GM18867 (cell line): ENCODE measurements at regions not wholly inside any gene's neighbourhood (a gene's known extent, or its start where the extent isn't known, plus 50 kb on each side); places are given as distances from the start of the nearest gene placed in this dataset.

Experiments
- ATAC-seq: cut with Tn5 transposase; IDR thresholded peaks from one replicate; pipeline ENCODE4 v1.9.1; 2021; ENCODE audit warnings: mild to moderate bottlenecking, moderate library complexity; ENCODE audit not compliant: unreplicated experiment

GRCh38 chr1:56019472-56019871 lies 559.9 kb downstream of the PLPP3 start:
- ATAC-seq, result no peak

DNA sequence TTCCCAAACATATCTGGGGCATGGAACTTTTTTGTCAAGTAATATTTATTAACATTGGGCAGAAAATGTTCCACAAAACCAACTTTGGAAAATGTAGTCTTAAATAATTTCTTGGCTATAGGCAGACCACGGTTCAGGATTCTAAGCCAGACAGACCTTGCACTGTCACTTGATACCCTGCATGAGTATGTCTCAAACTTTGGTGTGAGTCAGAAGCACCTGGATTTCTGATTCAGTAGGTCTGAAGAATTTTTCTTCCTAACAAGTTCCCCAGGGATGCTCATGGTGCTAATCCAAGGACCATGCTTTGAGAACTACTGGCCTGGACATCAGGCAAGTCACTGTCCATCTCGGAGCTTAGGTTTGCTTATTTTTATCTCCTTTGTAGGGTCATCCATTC lies 562.0 kb downstream of the PLPP3 start:
- no peak for ATAC-seq

- no peak for ATAC-seq
These were observed 575.5 kb downstream of the PLPP3 start for GRCh38 chr1:56003846-56004245.

GRCh38 chr1:56002231-56002630 lies 577.1 kb downstream of the PLPP3 start:
- ATAC-seq, result no peak

- no peak for ATAC-seq
These were observed 578.9 kb downstream of the PLPP3 start for GRCh38 chr1:56000424-56000823.

- ATAC-seq, result no peak
These were observed 581.8 kb downstream of the PLPP3 start for GRCh38 chr1:55997536-55997935.

DNA sequence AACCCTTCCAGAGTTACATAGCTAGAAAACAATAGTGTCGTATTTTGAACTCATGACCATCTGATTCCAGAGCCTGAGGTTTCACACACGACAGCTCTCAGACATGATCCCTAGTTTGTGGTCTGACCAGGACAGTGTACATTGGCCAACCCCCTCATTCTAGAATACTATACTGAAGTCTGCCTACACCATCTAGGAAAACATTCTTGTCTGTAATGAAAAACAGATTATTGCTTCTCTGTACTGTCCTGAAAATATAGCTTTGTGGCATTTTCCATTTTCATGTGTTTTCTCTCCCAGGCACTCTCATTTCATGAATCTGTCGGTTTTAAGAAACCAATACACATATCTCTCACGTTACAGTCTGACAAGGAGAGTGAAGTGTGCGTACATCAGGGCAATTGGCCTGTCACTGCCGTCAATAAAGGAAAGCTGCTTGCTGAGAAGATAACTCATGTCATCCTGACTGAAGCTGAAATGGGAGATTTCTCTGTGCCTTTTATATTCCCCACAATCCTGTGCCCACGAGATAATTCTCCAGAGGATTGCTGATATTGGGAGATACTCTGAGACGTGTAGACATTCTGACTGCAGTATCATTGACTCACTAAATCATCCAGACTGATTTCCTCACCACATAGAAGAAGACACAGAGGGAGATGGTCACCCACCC lies 585.6 kb downstream of the PLPP3 start:
- ATAC-seq, result no peak

GRCh38 chr1:55990007-55990406 lies 589.4 kb downstream of the PLPP3 start:
- ATAC-seq, result no peak

DNA sequence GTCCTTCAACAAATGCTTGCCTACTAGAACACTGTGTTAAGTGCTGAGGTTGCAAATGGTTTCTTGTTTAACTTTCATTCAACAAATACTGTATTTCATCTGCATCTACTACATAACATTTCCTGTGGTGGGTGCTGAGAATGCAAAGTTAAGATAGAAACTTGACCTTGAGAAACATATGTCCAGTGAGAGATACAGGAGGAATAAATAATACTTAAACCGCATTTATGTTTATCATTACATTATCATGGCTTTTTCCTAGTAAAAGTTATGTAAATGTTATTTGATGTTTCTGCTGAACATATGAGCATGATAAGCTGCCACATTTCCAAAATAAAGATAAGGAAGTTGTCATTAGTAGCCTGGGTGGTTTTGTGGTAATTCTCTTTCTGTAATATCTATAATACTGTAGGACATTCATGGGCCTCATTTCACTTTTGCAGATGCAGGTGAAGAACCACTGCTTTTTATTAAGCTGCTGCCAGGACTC lies 590.4 kb downstream of the PLPP3 start:
- no peak for ATAC-seq

DNA sequence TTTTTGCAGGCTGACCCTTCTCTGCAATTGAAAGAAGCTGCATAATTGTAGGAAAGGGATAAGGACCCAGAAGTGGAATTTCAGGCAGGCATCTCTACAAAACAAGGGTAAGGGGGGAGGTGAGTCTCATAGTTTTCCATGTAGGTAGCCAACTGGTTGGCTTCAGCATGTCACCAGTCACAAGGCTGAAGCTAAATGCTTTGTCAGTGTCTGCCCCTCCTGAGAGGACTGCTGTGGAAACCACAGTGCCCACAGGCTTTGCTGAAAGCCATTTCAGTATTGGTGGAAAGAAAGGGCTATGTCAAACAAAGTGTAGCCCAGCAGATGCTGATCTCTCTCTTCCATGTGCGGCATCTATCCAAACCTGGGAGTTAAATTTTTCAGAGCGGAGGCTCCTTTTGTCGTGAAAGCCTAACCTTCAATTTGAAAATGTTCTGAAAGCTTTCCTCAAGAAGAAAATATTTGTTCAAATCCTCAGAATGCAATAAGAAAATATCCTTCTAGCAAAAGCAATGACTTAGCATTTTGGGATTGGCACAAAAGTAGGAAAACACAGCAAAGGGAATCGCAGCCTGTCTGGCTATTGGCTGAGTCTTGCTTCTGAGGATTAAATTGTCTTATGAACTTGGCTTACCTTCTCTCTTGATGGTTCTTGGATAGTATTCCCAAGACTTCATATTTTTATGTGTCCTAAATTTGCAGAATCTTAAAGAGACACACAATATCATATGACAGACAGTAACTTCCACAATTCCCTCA lies 591.7 kb downstream of the PLPP3 start:
- no peak for ATAC-seq

GRCh38 chr1:55986003-55986402 lies 593.4 kb downstream of the PLPP3 start:
- ATAC-seq, result no peak

- no peak for ATAC-seq
These were observed 598.2 kb downstream of the PLPP3 start for GRCh38 chr1:55981010-55981650.

DNA sequence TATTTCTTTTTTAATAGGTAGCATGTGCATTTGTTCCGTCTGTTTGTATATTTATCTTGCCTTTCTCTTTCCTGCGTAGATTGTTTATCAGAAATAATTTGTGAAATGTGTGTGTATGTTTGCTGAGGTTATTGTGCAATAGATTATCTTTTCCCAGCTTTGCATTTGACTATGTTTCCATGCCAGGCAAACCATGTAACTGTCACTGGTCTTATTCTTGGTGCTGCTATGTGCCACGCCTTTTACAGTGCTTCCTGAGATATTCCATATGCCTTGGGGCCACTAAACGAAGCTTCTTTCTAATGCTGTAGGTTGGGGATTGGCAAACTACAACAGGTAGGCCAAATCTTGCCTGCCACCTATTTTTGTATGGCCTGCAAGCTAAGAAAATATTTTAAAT lies 598.8 kb downstream of the PLPP3 start:
- no peak for ATAC-seq

DNA sequence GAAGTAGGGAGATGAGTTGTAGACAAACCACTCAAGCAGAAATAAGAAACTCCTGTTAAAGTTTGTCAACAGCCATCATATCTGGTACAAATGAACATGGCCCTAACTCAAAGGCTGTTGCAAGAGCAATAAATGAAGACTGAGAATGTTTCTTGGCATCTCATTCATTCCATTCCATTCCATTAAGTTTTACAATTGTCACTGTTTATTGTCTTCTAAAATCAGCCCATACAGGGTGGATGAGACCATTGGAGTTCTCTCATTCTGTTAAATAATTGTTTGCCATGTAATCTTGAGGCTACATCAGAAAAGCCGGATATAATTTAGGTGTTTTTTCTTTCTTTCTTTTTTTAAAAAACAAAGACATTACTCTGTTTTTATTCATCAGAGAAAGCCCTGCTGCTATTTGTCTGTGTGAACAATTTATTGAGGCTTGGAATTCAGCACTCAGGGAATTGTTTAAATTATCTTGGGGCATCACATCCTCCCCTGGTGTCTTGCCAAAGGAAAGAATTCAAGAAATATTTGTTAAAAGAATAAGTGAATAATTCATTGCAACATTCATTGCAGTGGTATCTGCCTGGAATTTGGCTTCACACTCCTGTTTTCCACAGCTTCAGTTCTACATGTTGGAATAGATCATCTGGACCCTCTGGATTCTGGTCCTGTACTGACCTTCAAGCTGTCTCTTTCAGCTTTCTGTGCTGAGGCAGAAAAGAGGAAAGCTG lies 604.5 kb downstream of the PLPP3 start:
- no peak for ATAC-seq

DNA sequence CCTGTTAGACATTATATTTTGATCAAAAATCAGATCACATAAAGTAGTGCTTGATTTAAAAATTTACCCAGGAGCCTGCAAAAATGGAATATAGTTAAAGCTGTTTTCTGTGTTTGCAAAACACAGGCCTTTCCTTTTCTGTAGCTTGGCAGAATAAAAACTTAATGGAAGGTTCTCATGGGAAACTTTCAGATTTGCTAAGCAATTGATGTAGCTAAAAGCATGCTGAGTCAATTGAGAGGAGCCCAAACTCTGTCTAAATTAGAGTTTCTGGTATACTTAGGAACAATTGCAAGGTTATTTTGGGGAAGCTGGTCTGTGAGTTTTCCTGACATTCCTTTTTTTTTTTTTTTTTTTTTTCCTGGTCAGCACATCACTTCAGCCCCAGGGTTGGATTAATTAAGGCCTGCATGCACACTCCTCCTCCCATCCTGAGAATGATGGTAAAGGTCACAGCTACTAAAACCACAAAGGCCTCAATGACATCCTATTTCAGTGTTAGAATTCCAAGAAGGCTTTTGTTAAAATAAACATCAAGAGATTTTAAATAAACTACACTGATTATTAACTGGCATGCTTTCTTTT lies 608.7 kb downstream of the PLPP3 start:
- ATAC-seq, result no peak

GRCh38 chr1:55969322-55969721 lies 610.0 kb downstream of the PLPP3 start:
- no peak for ATAC-seq

DNA sequence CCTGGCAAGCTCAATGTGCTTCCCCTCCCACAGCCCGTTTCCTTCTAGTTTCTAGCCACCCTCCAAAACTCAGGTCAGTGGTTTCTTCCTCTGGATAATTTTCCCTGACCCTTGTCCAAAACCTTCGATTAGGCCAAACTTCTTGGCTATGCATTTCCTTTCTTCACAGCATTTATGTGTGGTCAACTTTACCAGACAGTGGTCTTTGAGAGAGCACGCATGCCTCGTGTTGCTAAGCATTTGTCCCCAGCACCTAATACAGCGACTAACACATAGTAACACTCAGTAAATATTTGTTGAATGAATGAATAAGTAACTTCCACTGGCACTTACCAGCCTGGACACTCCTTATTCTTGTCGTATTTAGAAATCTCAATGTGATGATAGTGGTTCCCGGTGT lies 610.7 kb downstream of the PLPP3 start:
- ATAC-seq, result no peak

- no peak for ATAC-seq
These were observed 613.3 kb downstream of the PLPP3 start for GRCh38 chr1:55965981-55966461.

DNA sequence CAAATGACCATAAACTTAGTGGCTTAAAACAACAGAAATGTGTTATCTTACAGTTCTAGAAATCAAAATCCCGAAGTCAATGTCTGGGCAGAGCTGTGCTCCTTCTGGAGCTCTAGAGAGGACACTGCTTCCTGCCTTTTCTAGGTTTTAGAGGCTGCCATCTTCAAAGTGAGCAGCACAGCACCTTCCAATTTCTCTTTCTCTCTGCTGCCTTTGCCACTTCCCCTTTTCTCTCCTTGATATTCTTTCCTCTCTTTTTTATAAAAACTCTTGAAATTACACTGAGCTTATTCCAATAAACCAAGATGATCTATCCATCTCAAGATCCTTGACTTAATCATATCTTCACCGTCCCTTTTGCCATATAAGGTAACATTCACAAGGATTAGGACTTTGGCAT lies 616.9 kb downstream of the PLPP3 start:
- no peak for ATAC-seq

DNA sequence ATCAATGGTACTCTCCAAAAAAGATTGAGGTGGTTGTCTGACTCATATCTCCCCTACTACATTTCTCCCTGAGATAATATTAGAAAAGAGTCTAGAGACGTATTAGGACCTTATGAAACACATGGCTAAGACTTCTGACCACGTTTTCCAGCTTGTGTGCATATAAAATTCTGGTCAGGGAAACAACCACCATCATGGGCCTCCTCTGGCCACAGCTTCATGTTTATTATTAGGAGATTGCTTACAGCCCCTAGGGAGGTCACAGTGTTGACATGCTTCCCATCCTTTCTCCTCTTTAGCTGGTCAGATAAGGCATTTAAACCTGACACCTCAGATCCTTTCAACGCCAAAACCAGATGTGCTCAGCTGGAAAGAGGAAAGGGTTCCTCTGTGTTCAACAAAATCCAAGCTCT lies 620.2 kb downstream of the PLPP3 start:
- ATAC-seq, result no peak

DNA sequence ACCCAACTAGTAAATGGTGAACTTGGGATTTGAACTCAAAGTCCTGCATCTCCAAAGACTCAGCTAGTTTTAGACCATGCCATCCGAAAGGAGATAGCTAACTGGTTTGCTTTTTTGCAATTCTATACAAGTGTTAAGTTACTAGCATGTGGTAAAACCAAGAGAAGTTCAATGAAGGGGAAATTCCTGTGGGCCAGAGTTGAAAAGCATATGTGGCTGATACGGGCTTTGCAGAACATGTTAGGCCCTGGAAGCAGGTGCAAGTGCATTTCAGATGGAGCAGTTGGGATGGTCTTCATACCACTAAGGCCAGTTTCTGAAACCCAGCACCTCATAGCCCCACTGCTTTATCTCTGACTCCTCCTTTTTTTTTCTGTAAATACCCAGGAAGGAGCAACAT lies 620.9 kb downstream of the PLPP3 start:
- ATAC-seq, result no peak
